HEK293T (cell line): ENCODE measurements at regions not wholly inside any gene's neighbourhood (a gene's known extent, or its start where the extent isn't known, plus 50 kb on each side); places are given as distances from the start of the nearest gene placed in this dataset.

Experiments used
- CTBP1 ChIP-seq: fragments of 450-650 bp; IDR thresholded peaks from 2 replicates; pipeline ENCODE4 v1.6.1; 2016; ENCODE audit warnings: borderline replicate concordance
- ELF4 ChIP-seq: fragments of 450-650 bp; IDR thresholded peaks from 2 replicates; pipeline ENCODE4 v1.6.1; 2017; ENCODE audit warnings: antibody characterized with exemption
- FOXA1 ChIP-seq: fragments of 450-650 bp; IDR thresholded peaks from 2 replicates; pipeline ENCODE4 v1.6.1; 2016; ENCODE audit warnings: mild to moderate bottlenecking
- FOXK2 ChIP-seq: fragments of 450-650 bp; IDR thresholded peaks from 2 replicates; pipeline ENCODE4 v1.6.1; 2016; ENCODE audit warnings: mild to moderate bottlenecking
- FOXM1 ChIP-seq: fragments of 450-650 bp; IDR thresholded peaks from 2 replicates; pipeline ENCODE4 v1.6.1; 2017; ENCODE audit warnings: mild to moderate bottlenecking, borderline replicate concordance
- NFRKB ChIP-seq: fragments of 450-650 bp; IDR thresholded peaks from 2 replicates; pipeline ENCODE4 v1.6.1; 2016; ENCODE audit warnings: mild to moderate bottlenecking, moderate library complexity
- SP1 ChIP-seq: fragments of 450-650 bp; IDR thresholded peaks from 2 replicates; pipeline ENCODE4 v1.6.1; 2017

GRCh38 chr12:23342407-23342806 lies 607.1 kb downstream of the SOX5 start:
- TF ChIP-seq FOXM1 (no peak), ELF4 (no peak), FOXK2 (no peak), NFRKB (no peak), FOXA1 (no peak), SP1 (no peak), CTBP1 (no peak)
